ENCODE measurements at regions not wholly inside any gene's neighbourhood (a gene's known extent, or its start where the extent isn't known, plus 50 kb on each side); places are given as distances from the start of the nearest gene placed in this dataset.

GRCh38 chr14:36408388-36408787, 88.0 kb upstream of the MBIP start:
- TF ChIP-seq CTCF (IDR thresholded peaks at IDR 0.05 in 2 of 3, conservative IDR thresholded peaks at IDR 0.05 in 1 of 3; ENCODE audit: borderline replicate concordance in 1 of 3, insufficient read depth in 1 of 3, low read depth in 2 of 3, low read length in 2 of 3) (peak in 2 of 3 experiments; percentile 14 to 15; a peak in 1 of 6 replicates), REST (IDR thresholded peaks at IDR 0.05; ENCODE audit: low read depth) (no peak)
- intact Hi-C loops (cut with micrococcal nuclease), result no loop called here
- no peaks in the 10 kb centered on the region for H3K9me2 ChIP-seq (ENCODE audit: insufficient read depth)
- no peak overlapping the region for H3K4me2 ChIP-seq (ENCODE audit: low read length)
- CTCF ChIA-PET, result no interaction called here
- no peaks in the 10 kb centered on the region for H3K4me1 ChIP-seq (ENCODE audit: control insufficient read depth in 1 of 2, insufficient read depth in 2 of 2, low read length in 2 of 2)
- no peak overlapping the region for H3K4me3 ChIP-seq (replicated peaks in 1 of 2; ENCODE audit: low read depth in 1 of 2, low read length in 2 of 2)
- H4K20me1 ChIP-seq (ENCODE audit: insufficient read depth), result no peaks in the 10 kb centered on the region
- RAD21 ChIA-PET (ENCODE audit: low non-redundant PET in 1 of 2, low total read pairs in 2 of 2, uncharacterized antibody in 2 of 2, unreplicated experiment in 2 of 2), result no interaction called here
- POLR2A ChIA-PET, result no interaction called here
- no peaks in the 10 kb centered on the region for H3K9me3 ChIP-seq (ENCODE audit: control insufficient read depth in 1 of 2, insufficient read depth in 1 of 2, low read depth in 1 of 2, low read length in 2 of 2)
- H3K27ac ChIP-seq (ENCODE audit: low read depth, low read length), result no peak overlapping the region
- BruUV-seq (replicated peaks), result no TSS peak
- H3K36me3 ChIP-seq (ENCODE audit: control insufficient read depth in 1 of 2, insufficient read depth in 2 of 2, low read length in 2 of 2), result no peaks in the 10 kb centered on the region
- DNase-seq (ENCODE audit: low read depth, low spot score) (no peak), ATAC-seq (no peak)
- H3K9ac ChIP-seq (ENCODE audit: low read length), result no peak overlapping the region
- no peaks in the 10 kb centered on the region for H3K79me2 ChIP-seq (ENCODE audit: insufficient read depth, low read length)
- H2AFZ ChIP-seq (ENCODE audit: low read depth, low read length, poor library complexity, severe bottlenecking), result no peak overlapping the region
- no peaks in the 10 kb centered on the region for H3K27me3 ChIP-seq (ENCODE audit: insufficient read depth, low read length)

All from HCT116 (cell line).